HCT116 (cell line): ENCODE measurements at regions not wholly inside any gene's neighbourhood (a gene's known extent, or its start where the extent isn't known, plus 50 kb on each side); places are given as distances from the start of the nearest gene placed in this dataset.
"Not testable (repeated sequence)": the region's sequence is repeated elsewhere in the genome, so short reads cannot be mapped to it uniquely, and the experiment has no call there.

ENCODE experiments used
- ATAC-seq: fragments of 200-7000 bp; cut with Tn5 transposase; 2 replicates; pipeline ENCODE4 v1.9.1; 2020; ENCODE audit warnings: mild to moderate bottlenecking, moderate library complexity
- BruUV-seq: library from RNA; stranded (reverse); fragments of 400-500 nt; replicated peaks from 2 replicates; lab custom pipeline; 2021; lab: Mats Ljungman, UMichigan
- CTCF ChIA-PET: fragments of 300-600 bp; sonication (Branson Sonifier 250); formaldehyde crosslinking; loops from one replicate; lab custom pipeline; 2021; ENCODE audit warnings: antibody characterized with exemption; lab: Charles Lee
- POLR2A ChIA-PET: fragments of 300-600, 350-600 bp; sonication (Branson Sonifier 250); formaldehyde crosslinking; loops from one replicate; lab custom pipeline; 2021; ENCODE audit warnings: antibody characterized with exemption; lab: Charles Lee
- RAD21 ChIA-PET, 2 experiments: fragments of 300-600 bp; sonication (Branson Sonifier 250); formaldehyde crosslinking; loops; one replicate each; lab custom pipeline; 2023; ENCODE audit warnings: low total read pairs in 2 of 2; ENCODE audit not compliant: uncharacterized antibody in 2 of 2, unreplicated experiment in 2 of 2, low non-redundant PET in 1 of 2; lab: Charles Lee
- DNase-seq: peaks from one replicate; pipeline ENCODE4 v3.0.0-alpha.2; 2010; ENCODE audit warnings: low read depth, low spot score
- H2AFZ ChIP-seq: fragments of 200-600 bp; shearing (Covaris generic), sonication (generic); 2 replicates; pipeline ENCODE4 v1.6.1; 2017; ENCODE audit warnings: low read depth, mixed run types, mixed read lengths, antibody characterized with exemption, low read length; ENCODE audit not compliant: poor library complexity, severe bottlenecking
- H3K27ac ChIP-seq: 2 replicates; pipeline ENCODE4 v1.5.1; 2012; ENCODE audit warnings: low read depth, low read length
- H3K27me3 ChIP-seq: fragments of 200-600 bp; sonication (generic); 2 replicates; pipeline ENCODE4 v1.6.1; 2016; ENCODE audit warnings: mixed run types, low read length, mixed read lengths; ENCODE audit not compliant: insufficient read depth
- H3K36me3 ChIP-seq, 2 experiments: fragments of 200-500 bp in 1 of 2; fragments of 200-600 bp in 1 of 2; sonication (Bioruptor generic) in 1 of 2; sonication (generic) in 1 of 2; 2 replicates each; pipeline versions ENCODE4 v1.5.1 to v1.6.1; 2014 to 2016; ENCODE audit warnings: low read length in 2 of 2, inconsistent platforms in 1 of 2, mixed read lengths in 1 of 2, mixed run types in 1 of 2; ENCODE audit not compliant: insufficient read depth in 2 of 2, control insufficient read depth in 1 of 2
- H3K4me1 ChIP-seq, 2 experiments: fragments of 200-600 bp in 1 of 2; sonication (generic) in 1 of 2; 2 replicates each; pipeline versions ENCODE4 v1.5.1 to v1.6.1; 2012 to 2017; ENCODE audit warnings: low read length in 2 of 2, inconsistent platforms in 1 of 2, mild to moderate bottlenecking in 1 of 2, mixed read lengths in 1 of 2, mixed run types in 1 of 2, moderate library complexity in 1 of 2; ENCODE audit not compliant: insufficient read depth in 2 of 2, control insufficient read depth in 1 of 2
- H3K4me2 ChIP-seq: fragments of 200-600 bp; sonication (generic); 2 replicates; pipeline ENCODE4 v1.6.1; 2017; ENCODE audit warnings: mixed run types, low read length, mixed read lengths
- H3K4me3 ChIP-seq, 2 experiments: fragments of 200-600 bp in 1 of 2; sonication (generic) in 1 of 2; replicated peaks in 1 of 2; 2 replicates each; pipeline ENCODE4 v1.5.1; 2011 to 2016; ENCODE audit warnings: low read length in 2 of 2, control low read depth in 1 of 2, low read depth in 1 of 2, mild to moderate bottlenecking in 1 of 2, mixed read lengths in 1 of 2, mixed run types in 1 of 2
- H3K79me2 ChIP-seq: fragments of 200-600 bp; sonication (generic); 2 replicates; pipeline ENCODE4 v1.6.1; 2017; ENCODE audit warnings: mild to moderate bottlenecking, mixed run types, low read length, moderate library complexity, mixed read lengths; ENCODE audit not compliant: insufficient read depth
- H3K9ac ChIP-seq: fragments of 200-600 bp; sonication (generic); 2 replicates; pipeline ENCODE4 v1.6.1; 2016; ENCODE audit warnings: low read length, mixed read lengths
- H3K9me2 ChIP-seq: fragments of 200-600 bp; sonication (generic), shearing (Covaris generic); 2 replicates; pipeline ENCODE4 v1.6.1; 2017; ENCODE audit warnings: mixed run types, mild to moderate bottlenecking, moderate library complexity; ENCODE audit not compliant: insufficient read depth
- H3K9me3 ChIP-seq, 2 experiments: fragments of 200-500 bp in 1 of 2; fragments of 200-600 bp in 1 of 2; sonication (Bioruptor generic) in 1 of 2; sonication (generic) in 1 of 2; 2 replicates each; pipeline ENCODE4 v1.6.1; 2014 to 2017; ENCODE audit warnings: low read length in 2 of 2, mixed read lengths in 2 of 2, inconsistent platforms in 1 of 2, low read depth in 1 of 2, mild to moderate bottlenecking in 1 of 2, mixed run types in 1 of 2, moderate library complexity in 1 of 2; ENCODE audit not compliant: control insufficient read depth in 1 of 2, insufficient read depth in 1 of 2
- H4K20me1 ChIP-seq: fragments of 200-600 bp; sonication (generic), shearing (Covaris generic); 2 replicates; pipeline ENCODE4 v1.6.1; 2017; ENCODE audit warnings: mixed run types, mild to moderate bottlenecking, moderate library complexity; ENCODE audit not compliant: insufficient read depth
- intact Hi-C: fragments of 100-400 bp; cut with micrococcal nuclease; formaldehyde crosslinking; loops from 2 replicates; pipeline ENCODE4 v1.10.0; 2022

DNA sequence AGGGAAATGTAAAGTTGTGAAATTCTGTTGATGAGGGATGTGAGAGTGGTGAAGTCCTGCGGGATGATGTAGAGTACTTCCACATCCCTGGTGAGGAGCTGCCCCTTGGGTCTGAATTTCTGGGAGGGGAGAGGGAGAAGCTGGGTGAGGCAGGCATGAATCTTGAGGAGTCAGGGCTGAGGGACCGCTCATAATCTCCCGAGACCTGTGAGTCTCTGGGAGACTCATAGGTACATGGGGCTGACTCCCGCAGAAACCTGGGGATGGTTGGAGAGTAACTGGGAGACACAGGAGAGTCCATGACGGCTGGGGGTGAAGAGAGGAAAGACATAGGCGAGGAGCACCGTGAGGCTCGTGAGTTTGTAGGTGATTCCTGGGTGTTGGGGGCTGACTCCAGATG is 126.2 kb upstream of the ANKRD30BL start:
- CTCF ChIA-PET, BruUV-seq, H3K4me3 ChIP-seq, H3K4me2 ChIP-seq, H2AFZ ChIP-seq, H3K36me3 ChIP-seq, intact Hi-C loops, H3K9me2 ChIP-seq, H3K27me3 ChIP-seq, H3K79me2 ChIP-seq, DNase-seq, POLR2A ChIA-PET, RAD21 ChIA-PET, H3K9ac ChIP-seq, H3K9me3 ChIP-seq, H3K27ac ChIP-seq, ATAC-seq, H3K4me1 ChIP-seq, H4K20me1 ChIP-seq: not testable (repeated sequence)

DNA sequence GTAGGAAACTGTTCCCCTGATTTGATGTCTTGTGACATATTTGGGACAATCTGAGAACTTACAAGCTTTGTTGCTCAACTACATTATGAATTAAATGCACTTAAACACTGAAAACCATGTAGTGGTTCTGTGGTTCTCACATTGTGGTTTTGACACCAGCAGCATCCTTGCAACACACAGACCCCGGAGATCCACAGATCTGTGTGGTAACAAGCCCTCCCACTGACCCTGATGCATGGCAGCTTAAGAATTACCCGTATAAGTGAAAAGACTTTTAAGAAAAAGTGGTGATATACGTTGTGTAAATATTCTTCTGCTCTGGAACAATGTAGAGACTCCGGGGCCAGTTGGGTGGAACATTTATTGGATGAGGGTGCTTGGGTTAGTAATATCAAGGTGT is 127.4 kb upstream of the ANKRD30BL start:
- H3K9me2 ChIP-seq, H3K9ac ChIP-seq, H3K4me2 ChIP-seq, H4K20me1 ChIP-seq, BruUV-seq, RAD21 ChIA-PET, CTCF ChIA-PET, ATAC-seq, H3K4me3 ChIP-seq, DNase-seq, H3K27ac ChIP-seq, H3K4me1 ChIP-seq, POLR2A ChIA-PET, H3K9me3 ChIP-seq, H3K27me3 ChIP-seq, intact Hi-C loops, H3K79me2 ChIP-seq, H2AFZ ChIP-seq, H3K36me3 ChIP-seq: not testable (repeated sequence)

DNA sequence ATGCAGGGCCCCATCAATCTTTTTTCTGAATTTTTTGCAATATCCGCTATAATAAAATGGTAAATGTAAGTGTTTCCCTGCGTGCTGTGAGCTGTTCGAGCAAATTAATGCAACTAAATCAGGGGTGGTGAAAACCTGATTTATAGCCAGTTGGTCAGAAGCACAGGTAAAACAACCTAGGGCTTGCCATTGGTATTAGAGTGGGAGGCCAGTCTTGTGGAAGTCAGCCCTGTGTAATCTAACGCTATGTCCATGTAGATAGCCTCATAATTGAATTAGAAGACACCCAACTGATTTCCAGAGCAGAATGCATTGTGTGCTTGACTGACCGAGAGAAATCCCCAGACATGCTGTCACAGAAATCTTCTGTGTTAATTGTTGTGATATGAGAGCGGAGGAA is 126.8 kb upstream of the GPR39 start:
- H3K27me3 ChIP-seq, BruUV-seq, H3K79me2 ChIP-seq, H3K27ac ChIP-seq, H3K4me1 ChIP-seq, DNase-seq, H3K36me3 ChIP-seq, H3K4me2 ChIP-seq, H3K9me3 ChIP-seq, H2AFZ ChIP-seq, H3K4me3 ChIP-seq, RAD21 ChIA-PET, H3K9ac ChIP-seq, POLR2A ChIA-PET, H4K20me1 ChIP-seq, CTCF ChIA-PET, H3K9me2 ChIP-seq, ATAC-seq, intact Hi-C loops: not testable (repeated sequence)

DNA sequence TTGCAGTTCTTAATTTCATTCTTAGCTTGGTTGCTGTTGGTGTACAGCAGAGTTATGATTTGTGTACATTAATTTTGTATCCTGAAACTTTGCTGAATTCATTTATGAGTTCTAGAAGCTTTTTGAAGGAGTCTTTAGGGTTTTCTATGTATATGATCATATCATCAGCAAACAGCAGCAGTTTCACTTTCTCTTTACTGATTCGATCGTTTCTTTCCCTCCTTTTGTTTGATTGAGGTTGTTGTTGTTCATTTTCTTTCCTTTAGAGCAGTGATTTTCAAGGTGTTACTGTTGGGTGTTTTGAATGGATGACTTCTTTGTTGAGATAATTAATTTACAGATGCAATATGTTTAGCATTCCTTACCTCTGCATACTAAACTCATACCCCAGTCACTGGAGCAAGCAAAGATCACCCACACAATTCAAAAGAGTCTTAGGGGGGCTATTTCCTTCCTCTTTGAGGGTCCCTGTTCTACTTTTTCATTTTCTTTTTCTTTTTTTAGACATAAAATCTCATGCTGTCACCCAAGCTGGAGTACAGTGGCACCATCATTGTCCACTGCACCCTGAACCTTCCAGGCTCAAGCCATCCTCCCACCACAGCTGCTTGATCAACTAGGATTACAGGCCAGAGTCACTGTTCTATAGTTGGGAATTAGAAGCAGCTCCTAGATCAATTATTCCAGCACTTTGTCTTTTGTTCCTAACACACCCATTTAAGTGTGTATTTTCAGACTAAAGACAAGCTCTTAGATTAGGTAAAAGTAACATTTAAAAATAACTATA is 115.8 kb upstream of the GPR39 start:
- CTCF ChIA-PET, H3K4me1 ChIP-seq, H3K4me3 ChIP-seq, BruUV-seq, H3K9ac ChIP-seq, ATAC-seq, intact Hi-C loops, DNase-seq, H3K27me3 ChIP-seq, RAD21 ChIA-PET, H3K4me2 ChIP-seq, H3K9me2 ChIP-seq, POLR2A ChIA-PET, H3K36me3 ChIP-seq, H3K79me2 ChIP-seq, H2AFZ ChIP-seq, H3K9me3 ChIP-seq, H3K27ac ChIP-seq, H4K20me1 ChIP-seq: not testable (repeated sequence)
